SU-DHL-6 (cell line): ENCODE measurements at regions not wholly inside any gene's neighbourhood (a gene's known extent, or its start where the extent isn't known, plus 50 kb on each side); places are given as distances from the start of the nearest gene placed in this dataset.

ENCODE experiments used
- H2AFZ ChIP-seq: fragments of 200-600 bp; sonication (generic); 2 replicates; pipeline ENCODE4 v1.6.1; 2014; ENCODE audit warnings: low read depth, mild to moderate bottlenecking, moderate library complexity, mixed read lengths, antibody characterized with exemption, low read length; ENCODE audit not compliant: severe bottlenecking
- H3F3A ChIP-seq: fragments of 200-600 bp; shearing (Covaris generic); 2 replicates; pipeline ENCODE4 v1.6.0; 2016; ENCODE audit warnings: antibody characterized with exemption, mild to moderate bottlenecking; ENCODE audit not compliant: insufficient read depth
- H3K27ac ChIP-seq: fragments of 200-600 bp; sonication (generic); 2 replicates; pipeline ENCODE4 v1.5.1; 2016; ENCODE audit warnings: low read depth, mild to moderate bottlenecking, low read length, moderate library complexity, mixed read lengths
- H3K27me3 ChIP-seq: fragments of 200-600 bp; sonication (generic), shearing (Covaris generic); 2 replicates; pipeline ENCODE4 v1.6.0; 2014; ENCODE audit warnings: mild to moderate bottlenecking, low read length
- H3K36me3 ChIP-seq: fragments of 200-600 bp; sonication (generic); 2 replicates; pipeline ENCODE4 v1.6.1; 2014; ENCODE audit warnings: mild to moderate bottlenecking, low read length, mixed read lengths
- H3K4me2 ChIP-seq: fragments of 300-600, 200-600 bp; shearing (Covaris generic), sonication (generic); 2 replicates; pipeline ENCODE4 v1.6.0; 2014; ENCODE audit warnings: low read length, low read depth, mild to moderate bottlenecking; ENCODE audit not compliant: poor library complexity, severe bottlenecking
- H3K4me3 ChIP-seq: fragments of 200-600 bp; sonication (generic); 2 replicates; pipeline ENCODE4 v1.5.1; 2014; ENCODE audit warnings: antibody characterized with exemption, low read length, mild to moderate bottlenecking, mixed read lengths; ENCODE audit not compliant: insufficient read depth, poor library complexity, severe bottlenecking
- H3K79me2 ChIP-seq: fragments of 200-600 bp; sonication (generic); 2 replicates; pipeline ENCODE4 v1.6.1; 2014; ENCODE audit warnings: mild to moderate bottlenecking, low read length, moderate library complexity; ENCODE audit not compliant: insufficient read depth
- H3K9ac ChIP-seq: fragments of 200-600 bp; sonication (generic); 2 replicates; pipeline ENCODE4 v1.7.0; 2014; ENCODE audit warnings: mild to moderate bottlenecking, low read length
- H3K9me2 ChIP-seq: fragments of 200-600 bp; sonication (generic); replicated peaks from 2 replicates; pipeline ENCODE4 v1.6.1; 2014; ENCODE audit warnings: low read length; ENCODE audit not compliant: insufficient read depth
- H3K9me3 ChIP-seq: fragments of 200-600 bp; sonication (generic); 2 replicates; pipeline ENCODE4 v1.6.1; 2014; ENCODE audit warnings: low read length, mixed read lengths; ENCODE audit not compliant: insufficient read depth
- H4K20me1 ChIP-seq: fragments of 200-600 bp; sonication (generic); 2 replicates; pipeline ENCODE4 v1.6.1; 2014; ENCODE audit warnings: low read depth, mild to moderate bottlenecking, antibody characterized with exemption, low read length, moderate library complexity, mixed read lengths
- CTCF ChIP-seq: fragments of 200-600 bp; sonication (generic); IDR thresholded peaks from one replicate; pipeline ENCODE4 v1.5.1; 2017; ENCODE audit warnings: antibody characterized with exemption, mild to moderate bottlenecking, low read length, moderate library complexity; ENCODE audit not compliant: insufficient read depth, poor library complexity, severe bottlenecking
- EZH2phosphoT487 ChIP-seq: fragments of 200-600 bp; sonication (generic), shearing (Covaris generic); conservative IDR thresholded peaks from 2 replicates; pipeline ENCODE4 v1.6.1; 2018; ENCODE audit warnings: mild to moderate bottlenecking, antibody characterized with exemption, low read length, moderate library complexity, mixed read lengths

DNA sequence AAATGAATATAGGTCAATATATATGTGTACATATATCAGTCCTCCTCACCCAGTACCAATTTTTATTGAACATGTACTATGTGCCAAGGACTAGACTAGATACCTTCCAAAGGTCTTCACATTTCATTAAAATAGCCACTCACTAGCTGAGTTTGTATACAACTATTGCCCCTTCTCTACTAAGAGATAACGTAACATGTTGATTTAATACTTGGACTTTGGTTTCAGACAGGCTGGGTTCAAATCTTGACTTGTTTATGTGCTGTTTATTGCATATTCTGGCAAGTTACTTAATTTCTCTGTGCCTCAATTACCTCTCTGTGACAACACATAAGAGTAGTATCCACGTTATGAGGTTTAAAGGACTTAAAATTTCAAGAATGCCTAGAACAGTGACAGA is 184.5 kb downstream of the MTX2 start:
- H3F3A ChIP-seq: no peaks in the 10 kb centered on the region
- no peaks in the 10 kb centered on the region for H3K9me2 ChIP-seq
- H2AFZ ChIP-seq: no peak overlapping the region
- no peaks in the 10 kb centered on the region for H4K20me1 ChIP-seq
- H3K36me3 ChIP-seq: no peaks in the 10 kb centered on the region
- no peaks in the 10 kb centered on the region for H3K79me2 ChIP-seq
- H3K4me2 ChIP-seq: no peak overlapping the region
- no peaks in the 10 kb centered on the region for H3K9me3 ChIP-seq
- no peak overlapping the region for H3K4me3 ChIP-seq
- no peaks in the 10 kb centered on the region for H3K27me3 ChIP-seq
- H3K27ac ChIP-seq: no peak overlapping the region
- no peak overlapping the region for H3K9ac ChIP-seq
- TF ChIP-seq CTCF: no peak

GRCh38 chr2:176454893-176455815 is 185.9 kb downstream of the MTX2 start:
- H3K27ac ChIP-seq: no peak overlapping the region
- TF ChIP-seq EZH2phosphoT487: no peak
- TF ChIP-seq CTCF: peak; percentile 65
- no peaks in the 10 kb centered on the region for H3K27me3 ChIP-seq
- no peaks in the 10 kb centered on the region for H4K20me1 ChIP-seq
- no peaks in the 10 kb centered on the region for H3K36me3 ChIP-seq
- H3K79me2 ChIP-seq: no peaks in the 10 kb centered on the region
- H3K4me3 ChIP-seq: no peak overlapping the region
- no peaks in the 10 kb centered on the region for H3K9me3 ChIP-seq
- no peak overlapping the region for H2AFZ ChIP-seq
- H3F3A ChIP-seq: no peaks in the 10 kb centered on the region
- no peaks in the 10 kb centered on the region for H3K9me2 ChIP-seq
- no peak overlapping the region for H3K9ac ChIP-seq
- H3K4me2 ChIP-seq: no peak overlapping the region

DNA sequence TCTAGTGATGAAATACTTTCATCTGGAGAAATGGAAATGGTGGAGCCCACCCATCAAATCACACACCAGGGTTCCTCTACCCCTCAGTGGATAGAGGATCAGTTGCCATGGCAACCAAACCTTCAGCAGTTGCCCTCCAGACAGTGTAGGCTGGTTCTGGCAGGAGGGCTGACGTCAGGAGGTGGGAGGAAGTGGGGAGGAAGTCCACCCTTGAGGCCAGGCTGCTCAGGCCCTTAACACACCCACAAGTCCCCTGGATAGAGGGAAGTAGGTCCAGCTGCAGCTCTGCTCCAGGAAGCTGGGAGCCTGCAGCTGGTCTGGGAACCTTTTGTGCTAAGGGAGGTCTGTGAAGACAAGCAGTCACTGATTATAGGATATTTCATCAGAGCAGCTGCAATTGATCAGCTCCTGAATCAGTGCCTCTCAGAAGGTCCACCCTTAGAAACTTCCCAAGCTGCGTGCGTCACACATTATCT is 186.6 kb downstream of the MTX2 start:
- H4K20me1 ChIP-seq: no peaks in the 10 kb centered on the region
- no peak for TF ChIP-seq CTCF
- no peak for TF ChIP-seq EZH2phosphoT487
- H3F3A ChIP-seq: no peaks in the 10 kb centered on the region
- H2AFZ ChIP-seq: no peak overlapping the region
- H3K9me3 ChIP-seq: no peaks in the 10 kb centered on the region
- H3K4me3 ChIP-seq: no peak overlapping the region
- H3K79me2 ChIP-seq: no peaks in the 10 kb centered on the region
- no peak overlapping the region for H3K4me2 ChIP-seq
- no peaks in the 10 kb centered on the region for H3K36me3 ChIP-seq
- H3K27me3 ChIP-seq: no peaks in the 10 kb centered on the region
- H3K27ac ChIP-seq: no peak overlapping the region
- no peaks in the 10 kb centered on the region for H3K9me2 ChIP-seq
- H3K9ac ChIP-seq: no peak overlapping the region
